ENCODE measurements at regions not wholly inside any gene's neighbourhood (a gene's known extent, or its start where the extent isn't known, plus 50 kb on each side); places are given as distances from the start of the nearest gene placed in this dataset.
"Not testable (repeated sequence)": the region's sequence is repeated elsewhere in the genome, so short reads cannot be mapped to it uniquely, and the experiment has no call there.

- TF ChIP-seq EZH2 (IDR thresholded peaks at IDR 0.05; ENCODE audit: insufficient read depth, poor library complexity, severe bottlenecking); EZH2phosphoT487 (IDR thresholded peaks at IDR 0.05; ENCODE audit: insufficient read depth, low read depth): not testable (repeated sequence)
These were observed 228.4 kb upstream of the ADRA1B start for GRCh38 chr5:159687892-159688291.

Data from GM23248 (cell line).